NCI-H1417 treated with DMSO at 0.1 percent for 48 hours (cell line): ENCODE measurements at regions not wholly inside any gene's neighbourhood (a gene's known extent, or its start where the extent isn't known, plus 50 kb on each side); places are given as distances from the start of the nearest gene placed in this dataset.
"Not testable (repeated sequence)": the region's sequence is repeated elsewhere in the genome, so short reads cannot be mapped to it uniquely, and the experiment has no call there.

ENCODE experiments used
- DNase-seq: peaks from one replicate; lab custom pipeline; 2025; lab: John Stamatoyannopoulos, UW

DNA sequence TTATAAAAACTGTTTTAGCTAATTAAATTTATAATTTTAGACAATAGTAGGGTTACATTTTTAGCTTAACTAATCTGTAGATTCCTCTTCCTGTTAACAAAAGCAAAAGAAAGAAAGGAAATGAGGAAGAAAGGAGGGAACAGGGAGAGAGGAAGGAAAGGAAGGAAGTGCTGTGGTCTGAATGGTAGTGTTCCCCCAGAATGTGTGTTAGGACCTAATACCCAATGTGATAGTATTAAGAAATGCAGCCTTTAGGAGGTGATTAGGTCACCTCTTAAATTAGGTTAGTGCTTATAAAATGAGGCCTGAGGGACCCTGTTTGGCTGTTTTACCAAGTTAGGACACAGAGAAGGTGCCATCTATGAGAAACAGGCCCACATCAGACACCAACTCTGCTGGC is 136.9 kb upstream of the SAMSN1 start:
- DNase-seq = no peak

DNA sequence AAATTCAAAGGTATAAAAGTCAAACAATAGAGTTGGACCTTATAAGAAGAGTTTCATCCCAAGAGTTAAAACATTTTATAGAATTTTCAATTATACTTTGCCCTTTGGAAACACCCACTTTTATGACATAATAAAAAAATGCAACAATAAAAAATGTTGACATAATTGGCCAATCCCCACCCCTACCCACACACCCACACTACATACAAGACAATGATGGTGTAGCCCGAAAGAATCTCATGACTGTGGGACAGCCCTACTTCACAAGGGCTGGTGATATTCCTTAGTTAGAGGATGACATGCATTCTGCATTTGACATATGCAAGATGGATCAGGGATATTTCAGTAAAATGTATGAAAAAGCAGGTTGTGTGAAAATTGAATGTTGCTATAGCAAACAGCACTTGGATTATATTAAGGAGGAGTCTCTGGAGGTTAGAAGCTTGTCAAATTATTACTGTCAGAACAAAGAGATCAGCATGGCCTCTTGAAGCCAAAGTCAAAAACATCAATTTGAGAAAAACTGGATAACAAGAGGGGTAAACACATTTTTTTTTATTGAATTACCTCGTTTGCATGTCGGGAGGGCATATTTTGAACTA is 133.0 kb upstream of the SAMSN1 start:
- no peak for DNase-seq

DNA sequence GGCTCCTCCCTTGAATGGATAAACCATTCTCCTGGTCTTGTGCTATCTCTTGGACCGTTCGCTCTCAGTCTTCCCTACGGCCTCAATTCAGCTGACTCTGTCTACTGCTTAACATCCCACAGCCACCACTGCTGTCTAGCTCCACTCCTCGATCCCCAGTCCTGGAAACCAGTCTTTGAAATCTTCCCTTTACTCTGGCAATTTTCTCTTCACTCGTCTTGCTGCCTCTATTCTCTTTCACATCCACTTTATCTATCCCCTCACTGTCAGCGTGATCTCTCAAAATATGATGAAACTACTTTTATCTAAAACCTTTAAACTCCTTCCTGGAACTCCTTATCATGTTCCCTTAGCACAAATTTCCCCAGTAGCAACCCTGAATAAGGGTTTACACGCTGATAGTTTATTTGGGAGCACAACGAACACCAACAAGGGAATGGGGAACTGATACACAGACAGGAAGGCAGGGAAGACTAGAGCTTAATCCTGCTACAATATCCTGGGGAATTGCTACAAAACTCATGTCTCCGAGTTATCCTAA is 131.6 kb upstream of the SAMSN1 start:
- no peak for DNase-seq

DNA sequence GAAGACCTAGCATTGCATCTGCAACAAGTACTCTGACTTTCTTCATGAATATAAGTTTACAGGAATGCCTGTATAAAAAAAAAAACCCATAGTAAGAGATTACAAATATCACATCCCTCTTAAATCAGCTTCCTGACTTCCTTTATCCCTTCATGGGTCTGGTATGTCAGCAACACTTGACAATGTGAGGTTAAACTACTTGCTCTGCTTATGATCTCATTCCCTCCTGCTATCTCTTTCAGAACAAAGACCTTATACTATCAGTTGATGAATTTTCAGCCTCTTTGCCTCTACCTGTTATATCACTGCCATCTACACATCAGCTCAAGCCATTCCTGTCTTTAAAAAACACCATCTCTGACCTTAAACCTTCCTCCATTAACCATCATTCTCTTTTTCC is 130.9 kb upstream of the SAMSN1 start:
- no peak for DNase-seq

DNA sequence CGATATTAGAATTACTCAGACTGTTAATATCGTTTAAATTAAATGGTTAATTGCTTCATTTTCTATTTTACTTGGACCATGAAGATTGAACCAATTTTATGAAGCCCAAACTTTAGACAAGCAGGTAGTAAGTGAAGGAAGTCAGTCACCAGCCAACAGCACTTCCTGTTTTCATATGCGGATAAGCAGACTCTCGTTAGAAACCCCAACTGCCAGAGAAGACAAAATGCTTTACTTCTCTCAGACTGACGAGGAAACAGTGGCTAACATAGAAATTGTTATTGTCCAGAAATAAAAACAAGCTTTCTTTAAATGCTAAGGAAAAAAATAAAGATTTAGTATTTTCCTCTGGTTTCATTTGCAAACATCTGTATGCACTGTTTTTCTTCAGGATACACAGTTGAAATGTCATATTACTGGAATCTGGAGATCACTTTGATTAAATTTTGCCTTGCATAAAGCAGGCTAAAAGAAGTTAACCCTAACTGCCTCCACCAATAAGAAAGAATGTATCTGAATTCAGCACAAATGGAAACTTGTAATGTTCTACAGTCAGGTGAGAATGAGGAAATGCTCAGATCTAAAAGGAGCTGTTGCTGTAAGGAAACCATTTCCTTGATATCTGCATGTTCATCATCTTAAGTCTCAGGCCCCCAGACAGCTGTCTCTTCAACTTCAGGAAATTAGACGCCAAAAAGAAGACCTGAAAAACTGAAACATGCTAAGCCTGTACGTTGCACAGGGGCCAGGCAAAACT is 129.8 kb upstream of the SAMSN1 start:
- no peak for DNase-seq

DNA sequence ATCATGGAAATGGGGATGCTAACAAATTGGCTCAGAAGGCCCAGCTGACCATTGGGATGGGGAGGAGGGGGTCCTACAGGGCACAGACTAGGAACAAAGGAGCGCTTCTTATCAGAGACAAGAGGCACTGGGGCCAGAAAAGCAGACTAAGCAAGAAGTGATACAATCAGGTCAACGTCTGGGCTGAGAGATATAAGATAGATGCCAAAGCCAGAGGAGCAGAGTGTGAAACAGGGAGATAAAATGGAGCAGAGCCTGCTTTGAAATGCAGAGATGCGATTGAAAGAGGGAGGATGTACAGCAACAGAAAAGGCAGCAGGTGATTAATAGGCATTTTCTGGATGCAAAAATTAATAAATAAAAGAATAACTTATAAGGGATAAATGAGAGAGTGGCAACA is 127.5 kb upstream of the SAMSN1 start:
- no peak for DNase-seq

DNA sequence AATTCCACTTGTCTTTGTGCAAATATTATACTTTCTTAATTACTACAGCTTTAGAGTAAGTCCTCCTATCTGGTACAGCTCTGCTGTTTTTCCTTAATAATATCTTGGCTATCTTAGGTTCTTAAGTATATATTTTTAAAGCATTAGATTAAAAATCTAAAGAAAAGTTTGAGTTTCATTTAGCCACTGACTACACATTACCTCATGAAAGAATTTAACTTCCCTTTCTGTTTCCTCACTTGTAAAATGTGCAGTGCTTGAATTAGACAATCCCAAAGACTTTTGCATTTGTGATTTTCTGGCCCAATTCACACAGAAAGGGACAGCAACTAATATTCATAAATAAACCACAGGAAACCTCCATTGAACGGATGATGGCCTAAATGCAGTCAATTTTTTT is 126.4 kb upstream of the SAMSN1 start:
- DNase-seq = no peak

DNA sequence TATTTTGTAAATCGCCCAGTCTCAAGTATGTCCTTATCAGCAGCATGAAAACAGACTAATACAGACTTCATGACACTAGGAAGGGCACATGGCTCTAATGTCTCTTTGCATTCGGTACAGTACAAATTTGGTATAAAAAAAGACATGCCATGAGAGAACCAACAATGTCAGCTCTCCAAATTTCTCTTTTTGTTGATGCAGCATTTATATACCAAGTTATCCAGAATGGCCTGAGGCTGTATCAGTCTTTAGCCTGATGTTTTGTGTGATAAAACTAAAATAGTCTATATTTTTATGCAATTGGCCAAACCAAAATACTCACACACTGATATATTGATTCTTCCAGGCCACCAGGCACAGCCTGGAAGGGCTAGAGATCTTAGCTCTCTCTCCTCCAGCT is 124.3 kb upstream of the SAMSN1 start:
- no peak for DNase-seq

DNA sequence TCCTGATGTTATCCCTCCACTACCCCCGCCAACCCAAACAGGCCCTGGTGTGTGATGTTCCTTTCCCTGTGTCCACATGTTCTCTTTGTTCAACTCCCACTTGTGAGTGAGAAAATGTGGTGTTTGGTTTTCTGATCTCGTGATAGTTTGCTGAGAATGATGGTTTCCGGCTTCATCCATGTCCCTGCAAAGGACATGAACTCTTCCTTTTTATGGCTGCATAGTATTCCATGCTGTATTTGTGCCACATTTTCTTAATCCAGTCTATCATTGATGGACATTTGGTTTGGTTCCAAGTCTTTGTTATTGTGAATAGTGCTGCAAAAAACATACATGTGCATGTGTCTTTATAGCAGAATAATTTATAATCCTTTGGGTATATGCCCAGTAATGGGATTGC is 123.0 kb upstream of the SAMSN1 start:
- not testable (repeated sequence) for DNase-seq

DNA sequence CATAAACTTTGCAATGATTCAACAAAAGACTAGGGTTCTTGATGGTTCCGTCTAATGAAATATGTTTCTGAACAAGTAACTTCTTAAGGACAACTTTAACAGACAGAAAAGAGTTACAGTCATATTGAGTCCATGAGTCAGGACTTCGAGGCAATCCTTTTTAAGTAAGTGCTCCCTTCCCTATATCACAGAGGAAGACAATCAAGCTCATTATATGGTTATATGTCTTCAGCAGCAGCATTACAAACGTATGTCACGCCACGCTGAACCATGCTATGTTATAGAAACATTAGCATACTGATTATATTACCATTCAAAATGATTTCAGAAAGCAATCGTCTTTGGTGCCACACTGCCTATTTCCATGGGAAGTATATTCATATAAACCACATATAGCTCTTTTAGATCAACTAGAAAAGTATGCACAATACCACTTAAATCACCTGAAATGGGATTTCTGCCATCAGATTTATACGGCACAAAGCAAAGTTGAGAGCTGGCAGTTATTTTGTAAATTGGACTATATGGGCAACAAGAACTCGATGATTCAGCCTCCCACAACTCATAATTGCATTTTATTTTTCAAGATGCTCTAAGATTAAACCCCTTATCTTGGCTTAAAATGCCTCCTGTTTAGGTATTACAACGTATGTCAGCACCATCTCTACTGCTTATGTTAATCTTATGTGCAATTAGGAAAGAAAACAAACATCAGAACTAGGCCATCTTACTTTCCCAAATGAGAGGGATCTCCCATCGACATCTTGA is 111.3 kb upstream of the SAMSN1 start:
- DNase-seq = no peak

DNA sequence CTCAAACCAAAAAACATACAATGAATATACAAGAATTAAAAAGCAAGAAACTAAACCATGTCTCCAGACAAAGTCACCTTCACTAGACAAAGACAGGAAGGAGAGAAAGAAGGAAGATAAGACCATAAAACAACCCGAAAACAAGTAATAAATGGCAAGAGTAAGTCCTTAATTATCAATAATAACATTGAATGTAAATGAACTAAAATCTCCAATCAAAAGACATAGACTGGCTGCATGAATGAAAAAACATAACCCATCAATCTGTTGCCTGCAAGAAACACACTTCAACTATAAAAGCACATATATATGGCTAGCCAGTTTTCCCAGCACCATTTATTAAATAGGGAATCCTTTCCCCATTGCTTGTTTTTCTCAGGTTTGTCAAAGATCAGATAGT is 100.8 kb upstream of the SAMSN1 start:
- no peak for DNase-seq

DNA sequence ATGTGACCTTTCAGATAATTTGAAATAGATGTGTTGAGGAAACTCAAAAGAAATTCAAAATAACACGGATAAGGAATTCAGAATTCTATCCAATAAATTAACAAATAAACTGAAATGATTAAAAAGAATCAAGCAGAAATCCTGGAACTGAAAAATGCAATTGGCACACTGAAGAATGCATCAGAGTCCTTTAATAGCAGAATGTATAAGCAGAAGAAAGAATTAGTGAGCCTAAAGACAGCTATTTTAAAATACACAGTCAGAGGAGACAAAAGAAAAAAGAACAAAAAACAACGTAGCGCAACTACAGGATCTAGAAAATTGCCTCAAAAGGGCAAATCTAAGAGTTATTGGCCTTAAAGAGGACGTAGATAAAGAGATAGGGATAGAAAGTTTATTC is 99.6 kb upstream of the SAMSN1 start:
- DNase-seq = no peak

DNA sequence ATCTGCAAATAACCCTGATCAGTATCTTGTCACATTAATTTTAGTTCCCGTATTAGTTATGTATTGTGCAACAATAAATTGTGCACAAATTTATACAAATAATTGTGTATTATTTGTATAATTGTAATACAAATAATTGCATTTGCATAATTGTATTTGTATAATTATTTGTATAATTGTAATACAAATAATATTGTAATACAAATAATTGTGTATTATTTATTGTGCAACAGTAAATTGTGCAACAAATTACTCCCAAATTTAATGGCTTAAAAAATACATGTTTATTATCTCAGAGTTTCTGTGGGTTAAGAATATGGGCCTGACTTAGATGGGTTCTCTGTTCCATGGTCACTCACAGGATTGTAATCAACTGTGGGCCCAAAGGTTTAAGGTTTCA is 86.2 kb upstream of the SAMSN1 start:
- no peak for DNase-seq

DNA sequence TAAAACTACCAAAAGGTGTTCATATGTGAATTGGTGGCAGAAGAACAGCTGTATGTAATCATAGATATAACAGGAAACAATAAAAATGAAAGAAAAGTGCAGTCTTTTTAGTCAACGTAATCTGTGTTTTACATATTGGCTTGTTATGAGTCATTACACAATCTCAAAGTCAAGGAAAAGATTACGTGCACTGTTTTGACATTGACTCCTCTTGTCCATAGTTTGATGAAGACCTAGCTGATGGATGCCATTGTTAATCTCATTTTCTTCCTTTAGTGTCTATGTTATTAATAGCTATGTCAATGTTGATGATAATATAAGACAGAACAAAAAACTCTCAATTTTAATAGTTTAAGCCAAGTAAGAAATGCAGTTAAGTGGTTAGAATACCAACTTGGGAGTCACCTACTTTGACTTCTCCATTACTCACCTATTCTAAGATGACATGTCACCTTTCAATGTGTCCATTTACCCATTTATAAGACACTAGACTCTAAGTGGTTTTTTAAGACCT is 84.5 kb upstream of the SAMSN1 start:
- no peak for DNase-seq

DNA sequence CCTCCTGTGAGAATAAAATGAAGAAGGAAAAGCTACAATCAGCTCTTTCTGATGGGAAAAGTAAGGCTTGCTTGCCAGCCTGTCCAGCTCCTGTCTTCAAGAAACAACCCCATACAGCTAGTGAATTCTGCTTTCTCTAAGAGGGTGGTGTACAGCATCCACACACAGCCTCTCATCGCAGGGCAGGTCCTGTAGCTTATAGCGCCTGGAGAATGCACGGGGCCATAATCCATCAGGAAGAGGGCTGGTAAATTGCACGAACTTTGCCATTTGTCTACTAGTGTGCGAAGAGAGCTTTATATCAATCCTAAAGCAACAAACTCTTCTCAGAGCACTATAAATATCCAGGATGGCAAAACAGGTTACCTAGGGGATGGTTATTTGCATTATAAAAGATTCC is 83.3 kb upstream of the SAMSN1 start:
- DNase-seq = no peak

DNA sequence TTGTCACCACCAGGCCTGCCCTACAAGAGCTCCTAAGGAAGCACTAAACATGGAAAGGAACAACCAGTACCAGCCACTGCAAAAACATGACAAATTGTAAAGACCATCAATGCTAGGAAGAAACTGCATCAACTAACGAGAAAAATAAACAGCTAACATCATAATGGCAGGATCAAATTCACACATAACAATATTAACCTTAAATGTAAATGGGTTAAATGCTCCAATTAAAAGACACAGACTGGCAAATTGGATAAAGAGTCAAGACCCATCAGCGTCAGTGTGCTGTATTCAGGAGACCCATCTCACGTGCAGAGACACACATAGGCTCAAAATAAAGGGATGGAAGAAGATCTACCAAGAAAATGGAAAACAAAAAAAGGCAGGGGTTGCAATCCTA is 77.0 kb upstream of the SAMSN1 start:
- DNase-seq = not testable (repeated sequence)

DNA sequence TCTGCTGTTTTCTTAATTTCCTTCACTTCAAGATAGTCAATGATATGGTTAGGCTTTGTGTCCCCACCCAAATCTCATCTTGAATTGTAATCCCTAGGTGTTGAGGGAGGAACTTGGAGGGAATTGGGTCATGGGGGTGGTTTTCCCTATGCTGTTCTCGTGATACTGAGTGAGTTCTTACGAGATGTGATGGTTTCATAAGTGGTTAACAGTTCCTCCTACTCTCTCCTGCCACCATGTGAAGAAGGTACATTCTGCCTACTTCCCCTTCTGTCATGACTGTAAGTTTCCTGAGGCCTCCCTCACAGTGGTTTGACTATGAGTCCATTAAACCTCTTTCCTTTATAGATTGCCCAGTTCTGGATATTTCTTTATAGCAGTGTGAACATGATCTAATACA is 74.0 kb upstream of the SAMSN1 start:
- no peak for DNase-seq

DNA sequence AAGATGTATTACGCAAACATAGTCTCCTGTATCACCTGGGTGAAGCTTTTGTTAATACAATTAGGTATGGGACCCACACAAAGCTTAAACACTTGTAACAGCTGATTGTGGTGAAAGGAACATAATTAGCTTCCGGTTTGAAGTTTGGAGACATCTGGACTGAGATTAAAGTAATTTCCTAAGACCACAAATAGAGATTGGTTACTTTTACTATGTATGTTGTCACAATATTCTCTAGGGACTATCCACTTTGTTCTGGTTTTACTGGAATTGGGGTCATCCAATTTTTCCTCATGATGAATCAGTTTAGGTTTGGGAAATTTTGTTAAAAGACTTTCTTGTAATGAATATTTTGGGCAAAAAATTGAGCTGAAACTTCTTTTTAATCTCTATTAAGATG is 71.8 kb upstream of the SAMSN1 start:
- no peak for DNase-seq

DNA sequence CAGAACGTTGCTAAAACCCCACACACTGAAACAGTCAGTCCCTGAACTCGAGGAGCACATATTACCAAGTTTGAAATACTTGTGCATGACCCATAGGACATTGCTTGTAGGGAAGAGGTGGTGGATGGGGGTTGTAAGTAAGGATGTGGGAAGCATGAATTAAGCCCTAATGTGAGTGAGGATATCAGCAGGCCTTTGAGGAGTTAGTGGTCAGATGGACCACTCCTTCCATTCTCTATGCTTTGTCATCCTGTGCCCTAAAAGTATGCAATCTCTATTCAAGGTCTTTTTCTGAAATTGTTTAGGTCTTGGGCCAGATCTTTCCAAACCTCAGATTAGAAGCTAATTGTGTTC is 70.9 kb upstream of the SAMSN1 start:
- no peak for DNase-seq

DNA sequence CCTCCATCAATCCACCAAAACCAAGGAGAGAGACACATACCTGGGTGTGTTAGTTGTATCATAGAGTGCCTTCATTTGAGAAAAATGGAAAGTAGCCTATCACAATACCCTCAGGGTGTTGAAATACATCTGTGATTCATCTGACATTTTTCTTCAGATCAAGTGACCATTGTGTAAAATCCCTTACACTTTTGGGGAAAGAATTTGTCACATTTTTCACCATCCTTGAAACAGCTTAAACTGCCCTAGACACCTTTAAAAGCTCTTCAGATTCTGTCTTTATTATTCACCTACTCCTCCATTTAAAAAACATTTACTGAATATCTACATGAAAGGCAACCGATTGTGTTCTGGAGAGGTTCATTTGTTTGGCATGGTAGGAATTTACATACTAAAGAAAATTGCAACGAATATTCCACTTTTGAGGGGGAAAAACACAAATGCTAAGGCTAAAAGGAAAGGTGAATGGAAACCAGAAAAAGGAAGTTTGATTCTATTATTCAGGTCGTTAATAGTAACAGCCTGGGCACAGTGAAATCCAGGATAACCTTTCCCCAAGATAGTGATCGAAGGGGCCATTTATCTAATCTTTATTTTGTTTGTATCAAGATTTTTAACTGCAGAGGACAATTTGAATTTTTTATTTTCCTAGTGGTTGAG is 70.4 kb upstream of the SAMSN1 start:
- no peak for DNase-seq

DNA sequence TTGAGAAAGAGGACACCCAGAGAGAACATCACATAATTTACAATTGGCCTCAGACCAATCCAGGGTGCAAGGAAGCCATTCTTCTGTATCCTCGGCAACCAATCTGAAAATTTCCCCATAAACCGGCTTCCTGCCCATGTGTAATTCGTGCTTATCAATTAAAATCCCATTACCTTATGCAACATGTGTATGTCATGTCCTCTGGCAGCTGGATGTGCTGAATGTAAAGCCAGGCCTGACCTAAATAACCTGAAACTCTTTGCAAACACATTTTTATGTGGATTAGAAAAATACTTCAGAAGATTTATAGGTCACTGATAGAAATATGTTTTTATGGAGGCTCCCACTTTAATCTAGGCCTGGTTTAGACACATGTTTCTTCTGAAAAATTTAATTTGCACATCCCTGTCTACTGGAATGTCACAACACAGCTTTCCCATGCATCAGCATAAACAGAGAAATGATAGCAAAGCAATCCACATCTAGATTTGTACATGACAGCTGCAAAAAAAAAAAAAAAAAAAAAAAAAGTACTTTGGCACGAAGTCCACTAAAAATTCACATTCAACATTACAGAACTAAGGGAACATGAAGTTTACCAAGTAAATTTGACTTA is 69.4 kb upstream of the SAMSN1 start:
- DNase-seq = no peak

DNA sequence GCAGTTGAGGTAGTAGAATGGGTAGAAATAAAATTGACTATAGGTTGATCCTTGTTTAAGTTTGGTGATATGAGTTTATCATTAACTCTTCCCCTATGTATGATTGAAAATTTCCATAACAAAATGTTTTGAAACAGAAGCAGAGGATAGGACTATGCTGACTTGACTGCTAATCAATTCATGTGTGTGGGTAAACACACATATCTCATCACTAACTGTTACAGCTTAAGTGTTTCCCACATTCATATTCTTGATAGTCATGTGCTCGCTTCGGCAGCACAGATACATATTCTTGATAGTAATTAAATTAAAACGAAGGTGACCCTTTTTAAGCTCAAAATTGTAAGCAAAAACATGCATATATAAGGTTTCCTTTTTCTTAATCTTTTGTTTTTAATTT is 68.2 kb upstream of the SAMSN1 start:
- no peak for DNase-seq
